ENCODE measurements at regions not wholly inside any gene's neighbourhood (a gene's known extent, or its start where the extent isn't known, plus 50 kb on each side); places are given as distances from the start of the nearest gene placed in this dataset.

- H3K27ac ChIP-seq (ENCODE audit: low read depth in 1 of 2, low read length in 2 of 2), result no peak overlapping the region
- H3K27me3 Mint-ChIP-seq, result peaks cover 5% of the 10 kb centered on the region
- DNase-seq, result no peak
- no peaks in the 10 kb centered on the region for H3K9me3 Mint-ChIP-seq
- ChIA-PET CTCF (no interaction called here), POLR2A (no interaction called here)
- H3K4me3 ChIP-seq (ENCODE audit: low read length), result no peak overlapping the region
- H3K36me3 Mint-ChIP-seq (ENCODE audit: low read depth), result no peaks in the 10 kb centered on the region
- H3K27me3 ChIP-seq (ENCODE audit: control insufficient read depth in 1 of 2, insufficient read depth in 2 of 2, low read length in 2 of 2), result no peaks in the 10 kb centered on the region
- intact Hi-C loops (cut with DNase I, micrococcal nuclease), result no loop called here
- TF ChIP-seq CTCF (IDR thresholded peaks at IDR 0.05), result no peak
- no peak overlapping the region for H3K27ac Mint-ChIP-seq
- no peaks in the 10 kb centered on the region for H3K4me1 Mint-ChIP-seq (ENCODE audit: low read depth)
- no peaks in the 10 kb centered on the region for H3K36me3 ChIP-seq (ENCODE audit: insufficient read depth, low read length)
- H3K4me1 ChIP-seq (ENCODE audit: insufficient read depth, low read length), result no peaks in the 10 kb centered on the region
- no peak for ATAC-seq (ENCODE audit: poor library complexity)
- H3K9me3 ChIP-seq (ENCODE audit: control insufficient read depth in 1 of 2, insufficient read depth in 1 of 2, low read length in 2 of 2), result no peaks in the 10 kb centered on the region
- H3K4me3 Mint-ChIP-seq, result no peak overlapping the region
Measured at GRCh38 chr9:75410405-75410804, 322.1 kb downstream of the OSTF1 start.

GRCh38 chr9:75414371-75415160 lies 326.3 kb downstream of the OSTF1 start:
- intact Hi-C loops (cut with DNase I, micrococcal nuclease), result no loop called here
- TF ChIP-seq CTCF (IDR thresholded peaks at IDR 0.05), result no peak
- CTCF ChIA-PET, result no interaction called here

GRCh38 chr9:75417471-75417870 lies 329.2 kb downstream of the OSTF1 start:
- Histone ChIP-seq H3K4me1 (ENCODE audit: insufficient read depth, low read length) (no peaks in the 10 kb centered on the region), H3K27ac (ENCODE audit: low read depth in 1 of 2, low read length in 2 of 2) (no peak overlapping the region), H3K36me3 (ENCODE audit: insufficient read depth, low read length) (no peaks in the 10 kb centered on the region), H3K4me3 (ENCODE audit: low read length) (no peak overlapping the region), H3K27me3 (ENCODE audit: control insufficient read depth in 1 of 2, insufficient read depth in 2 of 2, low read length in 2 of 2) (no peaks in the 10 kb centered on the region), H3K9me3 (ENCODE audit: control insufficient read depth in 1 of 2, insufficient read depth in 1 of 2, low read length in 2 of 2) (no peaks in the 10 kb centered on the region)
- no peak for ATAC-seq (ENCODE audit: poor library complexity)
- Mint-ChIP-seq H3K4me1 (ENCODE audit: low read depth) (no peaks in the 10 kb centered on the region), H3K9me3 (no peaks in the 10 kb centered on the region), H3K4me3 (no peak overlapping the region), H3K36me3 (ENCODE audit: low read depth) (no peaks in the 10 kb centered on the region), H3K27me3 (no peaks in the 10 kb centered on the region), H3K27ac (no peak overlapping the region)
- TF ChIP-seq CTCF (IDR thresholded peaks at IDR 0.05), result no peak
- DNase-seq, result no peak
- ChIA-PET POLR2A (no interaction called here), CTCF (no interaction called here)
- intact Hi-C loops (cut with DNase I, micrococcal nuclease), result no loop called here

More at GRCh38 chr9:75414371-75415160, 326.3 kb downstream of the OSTF1 start:
- POLR2A ChIA-PET, result no interaction called here
- Histone ChIP-seq H3K36me3 (ENCODE audit: insufficient read depth, low read length) (no peaks in the 10 kb centered on the region), H3K4me3 (ENCODE audit: low read length) (no peak overlapping the region), H3K27me3 (ENCODE audit: control insufficient read depth in 1 of 2, insufficient read depth in 2 of 2, low read length in 2 of 2) (no peaks in the 10 kb centered on the region), H3K9me3 (ENCODE audit: control insufficient read depth in 1 of 2, insufficient read depth in 1 of 2, low read length in 2 of 2) (no peaks in the 10 kb centered on the region), H3K27ac (ENCODE audit: low read depth in 1 of 2, low read length in 2 of 2) (no peak overlapping the region), H3K4me1 (ENCODE audit: insufficient read depth, low read length) (no peaks in the 10 kb centered on the region)
- ATAC-seq (ENCODE audit: poor library complexity), result no peak
- no peak for DNase-seq
- no peaks in the 10 kb centered on the region for H3K36me3 Mint-ChIP-seq (ENCODE audit: low read depth)
- peaks cover 5% of the 10 kb centered on the region for H3K27me3 Mint-ChIP-seq
- H3K27ac Mint-ChIP-seq, result no peak overlapping the region
- H3K4me1 Mint-ChIP-seq (ENCODE audit: low read depth), result no peaks in the 10 kb centered on the region
- no peaks in the 10 kb centered on the region for H3K9me3 Mint-ChIP-seq
- H3K4me3 Mint-ChIP-seq, result no peak overlapping the region

Measured in CD4-positive, alpha-beta T cell (primary cell).